ENCODE measurements at regions not wholly inside any gene's neighbourhood (a gene's known extent, or its start where the extent isn't known, plus 50 kb on each side); places are given as distances from the start of the nearest gene placed in this dataset.

DNA sequence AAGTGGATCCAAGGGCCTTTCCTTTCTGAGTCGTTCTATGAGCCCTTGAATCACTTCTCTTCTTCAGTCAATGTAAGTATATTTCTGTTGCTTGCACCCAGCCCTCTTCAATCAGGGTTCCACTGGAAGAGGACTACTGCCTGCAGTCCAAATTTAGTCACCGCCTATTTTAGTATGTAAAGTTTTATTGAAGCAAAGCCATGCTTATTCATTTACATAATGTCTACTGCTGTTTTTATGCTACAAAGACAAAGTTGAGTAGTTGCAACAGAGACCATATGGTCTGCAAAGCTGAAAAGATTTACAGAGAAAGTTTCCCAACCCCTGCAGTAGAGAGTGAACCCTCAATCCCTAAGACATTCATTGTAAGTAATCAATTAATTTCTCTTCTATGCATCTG lies 332.5 kb upstream of the TNP1 start:
- TF ChIP-seq POLR2A (IDR thresholded peaks at IDR 0.05; ENCODE audit: low read depth, low read length) = no peak
- no peak for TF ChIP-seq SPI1 (IDR thresholded peaks at IDR 0.05; ENCODE audit: low read depth, low read length)
